Activated naive CD4-positive, alpha-beta T cell treated with anti-CD3 and anti-CD28 coated beads, Interleukin-2, amount 50 U/mL, for 72 hours (primary cell): ENCODE measurements at regions not wholly inside any gene's neighbourhood (a gene's known extent, or its start where the extent isn't known, plus 50 kb on each side); places are given as distances from the start of the nearest gene placed in this dataset.

Experiments used
- ATAC-seq, 2 donors: fragments of 150-1000 bp; cut with Tn5 transposase; 2 replicates each; pipeline ENCODE4 v1.10.0; 2021; ENCODE audit warnings: mild to moderate bottlenecking in 2 of 2, moderate library complexity in 2 of 2
- DNase-seq, 2 donors: peaks; one replicate each; pipeline ENCODE4 v3.0.0; 2021 to 2022; ENCODE audit warnings: low spot score in 2 of 2
- H3K27ac Mint-ChIP-seq, 2 donors: one replicate each; pipeline ENCODE4 v1.8.0; 2022; ENCODE audit warnings: mild to moderate bottlenecking in 2 of 2, mixed read lengths in 2 of 2
- H3K36me3 Mint-ChIP-seq, 2 donors: one replicate each; pipeline ENCODE4 v1.8.0; 2022; ENCODE audit warnings: mixed read lengths in 2 of 2
- H3K9me3 Mint-ChIP-seq, 2 donors: one replicate each; pipeline ENCODE4 v1.8.0; 2022; ENCODE audit warnings: mixed read lengths in 2 of 2

GRCh38 chr16:85372627-85373372 lies 240.3 kb upstream of the GSE1 start:
- ATAC-seq (peak; percentile 82 to 92), DNase-seq (peak; percentile 32 to 60)
- H3K9me3 Mint-ChIP-seq, result no peaks in the 10 kb centered on the region
- peak overlapping the region in 1 of 2 donors; percentile 9 for H3K27ac Mint-ChIP-seq
- no peaks in the 10 kb centered on the region for H3K36me3 Mint-ChIP-seq

- no peak for ATAC-seq
- Mint-ChIP-seq H3K9me3 (no peaks in the 10 kb centered on the region), H3K27ac (no peak overlapping the region), H3K36me3 (no peaks in the 10 kb centered on the region)
- no peak for DNase-seq
These were observed 239.2 kb upstream of the GSE1 start for GRCh38 chr16:85373741-85374570.

GRCh38 chr16:85374571-85374872 lies 238.6 kb upstream of the GSE1 start:
- Mint-ChIP-seq H3K27ac (no peak overlapping the region), H3K36me3 (no peaks in the 10 kb centered on the region), H3K9me3 (no peaks in the 10 kb centered on the region)
- ATAC-seq, result no peak
- DNase-seq, result no peak

- no peak for DNase-seq
- H3K36me3 Mint-ChIP-seq, result no peaks in the 10 kb centered on the region
- no peak for ATAC-seq
- no peak overlapping the region for H3K27ac Mint-ChIP-seq
- no peaks in the 10 kb centered on the region for H3K9me3 Mint-ChIP-seq
These were observed 237.8 kb upstream of the GSE1 start for GRCh38 chr16:85375282-85375681.

GRCh38 chr16:85376292-85377095 lies 236.6 kb upstream of the GSE1 start:
- no peak for ATAC-seq
- Mint-ChIP-seq H3K27ac (peak overlapping the region in 1 of 2 donors; percentile 36), H3K36me3 (no peaks in the 10 kb centered on the region), H3K9me3 (no peaks in the 10 kb centered on the region)
- DNase-seq, result no peak

- H3K27ac Mint-ChIP-seq, result peak overlapping the region in 1 of 2 donors; percentile 36
- DNase-seq (no peak), ATAC-seq (no peak)
- H3K36me3 Mint-ChIP-seq, result no peaks in the 10 kb centered on the region
- no peaks in the 10 kb centered on the region for H3K9me3 Mint-ChIP-seq
These were observed 235.6 kb upstream of the GSE1 start for GRCh38 chr16:85377388-85378144.

GRCh38 chr16:85378145-85379040 lies 234.7 kb upstream of the GSE1 start:
- Mint-ChIP-seq H3K36me3 (no peaks in the 10 kb centered on the region), H3K27ac (peak overlapping the region in 1 of 2 donors; percentile 60), H3K9me3 (peaks cover 3 to 4% of the 10 kb centered on the region in 2 donors)
- ATAC-seq (no peak), DNase-seq (no peak)

- Mint-ChIP-seq H3K36me3 (no peaks in the 10 kb centered on the region), H3K9me3 (peaks cover 3 to 4% of the 10 kb centered on the region in 2 donors), H3K27ac (peak overlapping the region; percentile 66 to 68)
- ATAC-seq, result no peak
- DNase-seq, result no peak
These were observed 233.8 kb upstream of the GSE1 start for GRCh38 chr16:85379041-85380001.

- peak overlapping the region in 1 of 2 donors; percentile 68 for H3K27ac Mint-ChIP-seq
- H3K36me3 Mint-ChIP-seq, result no peaks in the 10 kb centered on the region
- ATAC-seq (no peak), DNase-seq (no peak)
- H3K9me3 Mint-ChIP-seq, result peaks cover 3 to 4% of the 10 kb centered on the region in 2 donors
These were observed 233.1 kb upstream of the GSE1 start for GRCh38 chr16:85380002-85380395.

- ATAC-seq, result no peak
- Mint-ChIP-seq H3K9me3 (peaks cover 3 to 4% of the 10 kb centered on the region in 2 donors), H3K36me3 (no peaks in the 10 kb centered on the region), H3K27ac (no peak overlapping the region)
- no peak for DNase-seq
These were observed 232.0 kb upstream of the GSE1 start for GRCh38 chr16:85380905-85381737.

GRCh38 chr16:85381738-85382592 lies 231.2 kb upstream of the GSE1 start:
- DNase-seq (no peak), ATAC-seq (no peak)
- peaks cover 3 to 4% of the 10 kb centered on the region in 2 donors for H3K9me3 Mint-ChIP-seq
- no peaks in the 10 kb centered on the region for H3K36me3 Mint-ChIP-seq
- H3K27ac Mint-ChIP-seq, result no peak overlapping the region

- ATAC-seq (no peak), DNase-seq (no peak)
- Mint-ChIP-seq H3K9me3 (peaks cover 4 to 6% of the 10 kb centered on the region in 2 donors), H3K36me3 (no peaks in the 10 kb centered on the region), H3K27ac (no peak overlapping the region)
These were observed 230.4 kb upstream of the GSE1 start for GRCh38 chr16:85382717-85383118.
